Effector memory CD8-positive, alpha-beta T cell (primary cell): ENCODE measurements at regions not wholly inside any gene's neighbourhood (a gene's known extent, or its start where the extent isn't known, plus 50 kb on each side); places are given as distances from the start of the nearest gene placed in this dataset.
A peak's percentile ranks its signal among the peaks of the same experiment; 100 is the strongest.

Source experiments
- ATAC-seq: fragments of 150-1000 bp; cut with Tn5 transposase; replicated peaks from 2 replicates; pipeline ENCODE4 v1.10.0; 2021; ENCODE audit warnings: mild to moderate bottlenecking, moderate library complexity
- DNase-seq, 3 experiments: peaks; one replicate each; pipeline ENCODE4 v3.0.0; 2021
- H3K27ac Mint-ChIP-seq, 2 donors: one replicate each; pipeline ENCODE4 v1.8.0; 2022; ENCODE audit warnings: mild to moderate bottlenecking in 2 of 2, mixed read lengths in 2 of 2, moderate library complexity in 2 of 2
- H3K27me3 Mint-ChIP-seq, 2 donors: one replicate each; pipeline ENCODE4 v1.8.0; 2022; ENCODE audit warnings: mixed read lengths in 2 of 2
- H3K36me3 Mint-ChIP-seq: one replicate; pipeline ENCODE4 v1.8.0; 2022; ENCODE audit warnings: mild to moderate bottlenecking, moderate library complexity, mixed read lengths; ENCODE audit not compliant: insufficient read depth
- H3K4me1 Mint-ChIP-seq, 2 donors: one replicate each; pipeline ENCODE4 v1.8.0; 2022; ENCODE audit warnings: low read depth in 2 of 2, mixed read lengths in 2 of 2
- H3K4me3 Mint-ChIP-seq, 2 donors: one replicate each; pipeline ENCODE4 v1.8.0; 2022; ENCODE audit warnings: mild to moderate bottlenecking in 2 of 2, mixed read lengths in 2 of 2, moderate library complexity in 2 of 2
- H3K9me3 Mint-ChIP-seq, 2 donors: one replicate each; pipeline ENCODE4 v1.8.0; 2022; ENCODE audit warnings: mixed read lengths in 2 of 2

- no peak overlapping the region for H3K4me3 Mint-ChIP-seq
- no peaks in the 10 kb centered on the region for H3K36me3 Mint-ChIP-seq
- peaks cover 0 to 2% of the 10 kb centered on the region in 2 donors for H3K4me1 Mint-ChIP-seq
- H3K9me3 Mint-ChIP-seq, result no peaks in the 10 kb centered on the region
- H3K27me3 Mint-ChIP-seq, result peaks cover 9 to 29% of the 10 kb centered on the region in 2 donors
- no peak overlapping the region for H3K27ac Mint-ChIP-seq
- DNase-seq (no peak), ATAC-seq (no peak)
Measured at GRCh38 chr12:125312471-125312870, 247.2 kb downstream of the AACS start.

- DNase-seq (no peak), ATAC-seq (no peak)
- H3K27ac Mint-ChIP-seq, result no peak overlapping the region
- no peaks in the 10 kb centered on the region for H3K36me3 Mint-ChIP-seq
- H3K27me3 Mint-ChIP-seq, result peaks cover 14 to 33% of the 10 kb centered on the region in 2 donors
- peaks cover 0 to 2% of the 10 kb centered on the region in 2 donors for H3K4me1 Mint-ChIP-seq
- no peaks in the 10 kb centered on the region for H3K9me3 Mint-ChIP-seq
- H3K4me3 Mint-ChIP-seq, result no peak overlapping the region
Measured at GRCh38 chr12:125314051-125314755, 249.0 kb downstream of the AACS start.

- Mint-ChIP-seq H3K36me3 (no peaks in the 10 kb centered on the region), H3K27me3 (peaks cover 14 to 33% of the 10 kb centered on the region in 2 donors), H3K4me3 (no peak overlapping the region), H3K27ac (no peak overlapping the region), H3K9me3 (no peaks in the 10 kb centered on the region), H3K4me1 (peaks cover 0 to 2% of the 10 kb centered on the region in 2 donors)
- DNase-seq, result no peak
- no peak for ATAC-seq
Measured at GRCh38 chr12:125315771-125316170, 250.5 kb downstream of the AACS start.

- Mint-ChIP-seq H3K36me3 (no peaks in the 10 kb centered on the region), H3K9me3 (no peaks in the 10 kb centered on the region), H3K27me3 (peaks cover 7 to 24% of the 10 kb centered on the region in 2 donors), H3K27ac (no peak overlapping the region), H3K4me1 (no peaks in the 10 kb centered on the region), H3K4me3 (no peak overlapping the region)
- ATAC-seq (no peak), DNase-seq (no peak)
Measured at GRCh38 chr12:125320177-125320576, 254.9 kb downstream of the AACS start.

GRCh38 chr12:125324861-125325490, 259.7 kb downstream of the AACS start:
- Mint-ChIP-seq H3K9me3 (no peaks in the 10 kb centered on the region), H3K36me3 (no peaks in the 10 kb centered on the region), H3K27me3 (peaks cover 28 to 49% of the 10 kb centered on the region in 2 donors), H3K4me1 (no peaks in the 10 kb centered on the region), H3K4me3 (no peak overlapping the region), H3K27ac (no peak overlapping the region)
- ATAC-seq (no peak), DNase-seq (no peak)

GRCh38 chr12:125329239-125330102, 264.2 kb downstream of the AACS start:
- Mint-ChIP-seq H3K4me1 (no peaks in the 10 kb centered on the region), H3K27me3 (peaks cover 36 to 62% of the 10 kb centered on the region in 2 donors), H3K36me3 (no peaks in the 10 kb centered on the region), H3K9me3 (peaks cover 0 to 2% of the 10 kb centered on the region in 2 donors), H3K27ac (no peak overlapping the region), H3K4me3 (no peak overlapping the region)
- ATAC-seq (no peak), DNase-seq (no peak)

- no peak overlapping the region for H3K4me3 Mint-ChIP-seq
- peaks cover 0 to 2% of the 10 kb centered on the region in 2 donors for H3K9me3 Mint-ChIP-seq
- no peaks in the 10 kb centered on the region for H3K36me3 Mint-ChIP-seq
- H3K4me1 Mint-ChIP-seq, result no peaks in the 10 kb centered on the region
- no peak overlapping the region for H3K27ac Mint-ChIP-seq
- DNase-seq (peak in 2 of 3 experiments; percentile 10 to 24), ATAC-seq (no peak)
- H3K27me3 Mint-ChIP-seq, result peaks cover 36 to 71% of the 10 kb centered on the region in 2 donors
Measured at GRCh38 chr12:125330645-125331341, 265.6 kb downstream of the AACS start.

GRCh38 chr12:125331342-125332052, 266.3 kb downstream of the AACS start:
- H3K27me3 Mint-ChIP-seq, result peaks cover 36 to 64% of the 10 kb centered on the region in 2 donors
- no peak overlapping the region for H3K4me3 Mint-ChIP-seq
- H3K4me1 Mint-ChIP-seq, result no peaks in the 10 kb centered on the region
- ATAC-seq (no peak), DNase-seq (no peak)
- no peaks in the 10 kb centered on the region for H3K36me3 Mint-ChIP-seq
- peaks cover 0 to 2% of the 10 kb centered on the region in 2 donors for H3K9me3 Mint-ChIP-seq
- H3K27ac Mint-ChIP-seq, result peak overlapping the region in 1 of 2 donors; percentile 35

GRCh38 chr12:125332900-125333299, 267.7 kb downstream of the AACS start:
- no peaks in the 10 kb centered on the region for H3K4me1 Mint-ChIP-seq
- peaks cover 0 to 2% of the 10 kb centered on the region in 2 donors for H3K9me3 Mint-ChIP-seq
- no peaks in the 10 kb centered on the region for H3K36me3 Mint-ChIP-seq
- H3K27me3 Mint-ChIP-seq, result peaks cover 33 to 51% of the 10 kb centered on the region in 2 donors
- ATAC-seq (no peak), DNase-seq (no peak)
- no peak overlapping the region for H3K27ac Mint-ChIP-seq
- no peak overlapping the region for H3K4me3 Mint-ChIP-seq

- no peaks in the 10 kb centered on the region for H3K4me1 Mint-ChIP-seq
- peaks cover 0 to 2% of the 10 kb centered on the region in 2 donors for H3K9me3 Mint-ChIP-seq
Measured at GRCh38 chr12:125336246-125336645, 271.0 kb downstream of the AACS start.

GRCh38 chr12:125340791-125341190, 275.6 kb downstream of the AACS start:
- Mint-ChIP-seq H3K4me1 (no peaks in the 10 kb centered on the region), H3K36me3 (no peaks in the 10 kb centered on the region), H3K4me3 (no peak overlapping the region), H3K9me3 (no peaks in the 10 kb centered on the region), H3K27ac (no peak overlapping the region), H3K27me3 (peaks cover 35 to 42% of the 10 kb centered on the region in 2 donors)
- DNase-seq (no peak), ATAC-seq (no peak)

More at GRCh38 chr12:125336246-125336645, 271.0 kb downstream of the AACS start:
- H3K27ac Mint-ChIP-seq, result no peak overlapping the region
- ATAC-seq (no peak), DNase-seq (no peak)
- H3K36me3 Mint-ChIP-seq, result no peaks in the 10 kb centered on the region
- H3K27me3 Mint-ChIP-seq, result peaks cover 28 to 35% of the 10 kb centered on the region in 2 donors
- no peak overlapping the region for H3K4me3 Mint-ChIP-seq

- DNase-seq (no peak), ATAC-seq (no peak)
- no peaks in the 10 kb centered on the region for H3K9me3 Mint-ChIP-seq
- peaks cover 35 to 42% of the 10 kb centered on the region in 2 donors for H3K27me3 Mint-ChIP-seq
- H3K4me1 Mint-ChIP-seq, result no peaks in the 10 kb centered on the region
- no peak overlapping the region for H3K27ac Mint-ChIP-seq
- H3K36me3 Mint-ChIP-seq, result no peaks in the 10 kb centered on the region
- H3K4me3 Mint-ChIP-seq, result no peak overlapping the region
Measured at GRCh38 chr12:125341422-125341821, 276.2 kb downstream of the AACS start.
